DMS 273 treated with DMSO at 0.1 percent for 48 hours (cell line): ENCODE measurements at regions not wholly inside any gene's neighbourhood (a gene's known extent, or its start where the extent isn't known, plus 50 kb on each side); places are given as distances from the start of the nearest gene placed in this dataset.

ENCODE experiments used
- DNase-seq: peaks from one replicate; lab custom pipeline; 2025; lab: John Stamatoyannopoulos, UW

GRCh38 chr22:49139492-49140151, 688.1 kb downstream of the BRD1 start:
- DNase-seq = no peak

GRCh38 chr22:49138250-49138790, 689.4 kb downstream of the BRD1 start:
- no peak for DNase-seq

- no peak for DNase-seq
Measured at GRCh38 chr22:49137206-49137840, 690.4 kb downstream of the BRD1 start.

- DNase-seq = no peak
Measured at GRCh38 chr22:49136816-49137180, 690.9 kb downstream of the BRD1 start.

GRCh38 chr22:49136041-49136815, 691.4 kb downstream of the BRD1 start:
- DNase-seq = no peak

- no peak for DNase-seq
Measured at GRCh38 chr22:49134076-49134475, 693.6 kb downstream of the BRD1 start.

- DNase-seq = no peak
Measured at GRCh38 chr22:49133541-49133940, 694.1 kb downstream of the BRD1 start.

GRCh38 chr22:49132009-49132408, 695.7 kb downstream of the BRD1 start:
- no peak for DNase-seq

GRCh38 chr22:49129736-49130135, 697.9 kb downstream of the BRD1 start:
- no peak for DNase-seq

- no peak for DNase-seq
Measured at GRCh38 chr22:49128874-49129273, 698.8 kb downstream of the BRD1 start.

GRCh38 chr22:49124608-49125007, 703.1 kb downstream of the BRD1 start:
- DNase-seq = no peak

GRCh38 chr22:49123621-49124192, 704.0 kb downstream of the BRD1 start:
- no peak for DNase-seq

GRCh38 chr22:49119551-49119952, 708.1 kb downstream of the BRD1 start:
- no peak for DNase-seq

- no peak for DNase-seq
Measured at GRCh38 chr22:49118065-49118464, 709.6 kb downstream of the BRD1 start.

- no peak for DNase-seq
Measured at GRCh38 chr22:49117486-49117885, 710.2 kb downstream of the BRD1 start.

- no peak for DNase-seq
Measured at GRCh38 chr22:49116486-49117120, 711.1 kb downstream of the BRD1 start.

GRCh38 chr22:49116021-49116420, 711.7 kb downstream of the BRD1 start:
- DNase-seq = no peak

- DNase-seq = no peak
Measured at GRCh38 chr22:49115197-49115596, 712.5 kb downstream of the BRD1 start.

GRCh38 chr22:49113758-49114157, 713.9 kb downstream of the BRD1 start:
- DNase-seq = no peak

GRCh38 chr22:49112661-49113626, 714.7 kb downstream of the BRD1 start:
- no peak for DNase-seq

GRCh38 chr22:49112176-49112575, 715.5 kb downstream of the BRD1 start:
- DNase-seq = no peak
